ENCODE measurements at regions not wholly inside any gene's neighbourhood (a gene's known extent, or its start where the extent isn't known, plus 50 kb on each side); places are given as distances from the start of the nearest gene placed in this dataset.

- DNase-seq, result no peak
Observed at GRCh38 chr1:55947446-55947845, 631.9 kb downstream of the PLPP3 start.

- no peak for DNase-seq
Observed at GRCh38 chr1:55943721-55944435, 635.5 kb downstream of the PLPP3 start.

- DNase-seq, result no peak
Observed at GRCh38 chr1:55943012-55943411, 636.4 kb downstream of the PLPP3 start.

- no peak for DNase-seq
Observed at GRCh38 chr1:55939866-55940265, 639.5 kb downstream of the PLPP3 start.

- DNase-seq, result no peak
Observed at GRCh38 chr1:55938861-55939260, 640.5 kb downstream of the PLPP3 start.

GRCh38 chr1:55938376-55938850 is 641.0 kb downstream of the PLPP3 start:
- no peak for DNase-seq

- DNase-seq, result no peak
Observed at GRCh38 chr1:55937840-55938375, 641.5 kb downstream of the PLPP3 start.

- no peak for DNase-seq
Observed at GRCh38 chr1:55935236-55935635, 644.1 kb downstream of the PLPP3 start.

GRCh38 chr1:55932402-55932801 is 647.0 kb downstream of the PLPP3 start:
- no peak for DNase-seq

- no peak for DNase-seq
Observed at GRCh38 chr1:55931081-55931940, 648.1 kb downstream of the PLPP3 start.

- no peak for DNase-seq
Observed at GRCh38 chr1:55929652-55930051, 649.7 kb downstream of the PLPP3 start.

- DNase-seq, result no peak
Observed at GRCh38 chr1:55928576-55928975, 650.8 kb downstream of the PLPP3 start.

GRCh38 chr1:55927702-55928290 is 651.6 kb downstream of the PLPP3 start:
- DNase-seq, result no peak

- no peak for DNase-seq
Observed at GRCh38 chr1:55926906-55927471, 652.4 kb downstream of the PLPP3 start.

- DNase-seq, result no peak
Observed at GRCh38 chr1:55916907-55917306, 662.5 kb downstream of the PLPP3 start.

- no peak for DNase-seq
Observed at GRCh38 chr1:55916481-55916880, 662.9 kb downstream of the PLPP3 start.

- DNase-seq, result no peak
Observed at GRCh38 chr1:55913565-55913964, 665.8 kb downstream of the PLPP3 start.

GRCh38 chr1:55912438-55912837 is 666.9 kb downstream of the PLPP3 start:
- DNase-seq, result no peak

- DNase-seq, result no peak
Observed at GRCh38 chr1:55904541-55904940, 674.8 kb downstream of the PLPP3 start.

GRCh38 chr1:55898181-55898580 is 681.2 kb downstream of the PLPP3 start:
- no peak for DNase-seq

GRCh38 chr1:55896210-55896609 is 681.0 kb upstream of the USP24 start:
- no peak for DNase-seq

- DNase-seq, result no peak
Observed at GRCh38 chr1:55894521-55894920, 679.4 kb upstream of the USP24 start.

GRCh38 chr1:55893155-55893554 is 678.0 kb upstream of the USP24 start:
- no peak for DNase-seq
